CD8-positive, alpha-beta memory T cell (primary cell): ENCODE measurements at regions not wholly inside any gene's neighbourhood (a gene's known extent, or its start where the extent isn't known, plus 50 kb on each side); places are given as distances from the start of the nearest gene placed in this dataset.
"Not testable (repeated sequence)": the region's sequence is repeated elsewhere in the genome, so short reads cannot be mapped to it uniquely, and the experiment has no call there.

ENCODE experiments used
- CTCF ChIA-PET: fragments of 350-600 bp; sonication (Branson Sonifier 250); formaldehyde crosslinking; loops from one replicate; lab custom pipeline; 2021; ENCODE audit warnings: antibody characterized with exemption; lab: Charles Lee
- POLR2A ChIA-PET: fragments of 350-600 bp; sonication (Branson Sonifier 250); formaldehyde crosslinking; loops from one replicate; lab custom pipeline; 2021; ENCODE audit warnings: antibody characterized with exemption; lab: Charles Lee
- DNase-seq, 5 donors: peaks; one replicate each; pipeline versions ENCODE4 v3.0.0 to v3.0.0-alpha.2; 2020 to 2022; ENCODE audit warnings: mixed read lengths in 1 of 5
- H3K27ac ChIP-seq: one replicate; pipeline ENCODE4 v1.7.0; 2013; ENCODE audit warnings: low read depth, mild to moderate bottlenecking, low read length, moderate library complexity
- H3K27me3 ChIP-seq: 2 replicates; pipeline ENCODE4 v1.7.0; 2013; ENCODE audit warnings: low read length, mild to moderate bottlenecking; ENCODE audit not compliant: insufficient read depth, poor library complexity, severe bottlenecking
- H3K36me3 ChIP-seq: 2 replicates; pipeline ENCODE4 v1.7.0; 2013; ENCODE audit warnings: mild to moderate bottlenecking, low read length, moderate library complexity; ENCODE audit not compliant: insufficient read depth
- H3K4me1 ChIP-seq: 2 replicates; pipeline ENCODE4 v1.7.0; 2013; ENCODE audit warnings: mild to moderate bottlenecking, low read length, moderate library complexity; ENCODE audit not compliant: insufficient read depth
- H3K4me3 ChIP-seq: 2 replicates; pipeline ENCODE4 v1.7.0; 2013; ENCODE audit warnings: mild to moderate bottlenecking, low read length
- H3K9me3 ChIP-seq: 2 replicates; pipeline ENCODE4 v1.7.0; 2013; ENCODE audit warnings: mild to moderate bottlenecking, low read length
- H3K27ac Mint-ChIP-seq, 8 donors: one replicate each; pipeline ENCODE4 v1.8.0; 2020 to 2021; ENCODE audit warnings: mixed read lengths in 8 of 8, mild to moderate bottlenecking in 6 of 8, inconsistent platforms in 3 of 8, moderate library complexity in 3 of 8
- H3K27me3 Mint-ChIP-seq, 2 donors: one replicate each; pipeline ENCODE4 v1.8.0; 2020 to 2021; ENCODE audit warnings: mixed read lengths in 2 of 2, mild to moderate bottlenecking in 1 of 2, moderate library complexity in 1 of 2
- H3K36me3 Mint-ChIP-seq, 3 donors: one replicate each; pipeline ENCODE4 v1.8.0; 2020 to 2021; ENCODE audit warnings: mixed read lengths in 3 of 3, inconsistent platforms in 1 of 3, mild to moderate bottlenecking in 1 of 3
- H3K4me1 Mint-ChIP-seq, 3 donors: one replicate each; pipeline ENCODE4 v1.8.0; 2020 to 2021; ENCODE audit warnings: mixed read lengths in 3 of 3, inconsistent platforms in 1 of 3, mild to moderate bottlenecking in 1 of 3
- H3K4me3 Mint-ChIP-seq, 7 donors: one replicate each; pipeline ENCODE4 v1.8.0; 2020 to 2021; ENCODE audit warnings: mixed read lengths in 7 of 7, mild to moderate bottlenecking in 6 of 7, moderate library complexity in 4 of 7, inconsistent platforms in 2 of 7
- H3K9me3 Mint-ChIP-seq, 5 donors: one replicate each; pipeline ENCODE4 v1.8.0; 2020 to 2022; ENCODE audit warnings: mixed read lengths in 5 of 5, mild to moderate bottlenecking in 3 of 5, moderate library complexity in 2 of 5, inconsistent platforms in 1 of 5

GRCh38 chr1:65640046-65640445, 152.6 kb upstream of the PDE4B start:
- H3K36me3 ChIP-seq = no peaks in the 10 kb centered on the region
- no peak for DNase-seq
- no peak overlapping the region for H3K27ac ChIP-seq
- Mint-ChIP-seq H3K36me3 (no peaks in the 10 kb centered on the region), H3K4me1 (no peaks in the 10 kb centered on the region), H3K4me3 (no peak overlapping the region), H3K27me3 (peaks cover 3 to 23% of the 10 kb centered on the region in 2 donors), H3K27ac (no peak overlapping the region), H3K9me3 (peaks cover 0 to 3% (median 0%) of the 10 kb centered on the region in 5 donors)
- H3K4me1 ChIP-seq = no peaks in the 10 kb centered on the region
- no peaks in the 10 kb centered on the region for H3K9me3 ChIP-seq
- no peak overlapping the region for H3K4me3 ChIP-seq
- POLR2A ChIA-PET = no interaction called here
- no peaks in the 10 kb centered on the region for H3K27me3 ChIP-seq
- CTCF ChIA-PET = no interaction called here

- H3K9me3 ChIP-seq, CTCF ChIA-PET, H3K4me1 ChIP-seq, H3K36me3 Mint-ChIP-seq, H3K27me3 ChIP-seq, H3K4me3 ChIP-seq, H3K27ac ChIP-seq, POLR2A ChIA-PET, H3K4me1 Mint-ChIP-seq, DNase-seq, H3K4me3 Mint-ChIP-seq, H3K36me3 ChIP-seq: not testable (repeated sequence)
- Mint-ChIP-seq H3K27me3 (peaks cover 11 to 35% of the 10 kb centered on the region in 2 donors), H3K9me3 (peaks cover 0 to 15% (median 8%) of the 10 kb centered on the region in 5 donors), H3K27ac (peak overlapping the region in 1 of 8 donors; percentile 59)
Measured at GRCh38 chr1:65649185-65649584, 143.5 kb upstream of the PDE4B start.

GRCh38 chr1:65650682-65651081, 142.0 kb upstream of the PDE4B start:
- no peaks in the 10 kb centered on the region for H3K36me3 ChIP-seq
- POLR2A ChIA-PET = no interaction called here
- DNase-seq = no peak

GRCh38 chr1:65654526-65654925, 138.2 kb upstream of the PDE4B start:
- H3K36me3 Mint-ChIP-seq, H3K27me3 ChIP-seq, H3K27ac Mint-ChIP-seq, H3K9me3 Mint-ChIP-seq, CTCF ChIA-PET, H3K4me3 ChIP-seq, H3K4me3 Mint-ChIP-seq, H3K27ac ChIP-seq, H3K4me1 ChIP-seq, H3K4me1 Mint-ChIP-seq, DNase-seq, H3K9me3 ChIP-seq, POLR2A ChIA-PET, H3K36me3 ChIP-seq: not testable (repeated sequence)
- peaks cover 9 to 28% of the 10 kb centered on the region in 2 donors for H3K27me3 Mint-ChIP-seq

More at GRCh38 chr1:65650682-65651081, 142.0 kb upstream of the PDE4B start:
- Mint-ChIP-seq H3K9me3 (peaks cover 0 to 15% (median 8%) of the 10 kb centered on the region in 5 donors), H3K4me3 (no peak overlapping the region), H3K27ac (no peak overlapping the region), H3K27me3 (peaks cover 11 to 29% of the 10 kb centered on the region in 2 donors), H3K4me1 (no peaks in the 10 kb centered on the region), H3K36me3 (peaks cover 0 to 1% (median 0%) of the 10 kb centered on the region in 3 donors)
- Histone ChIP-seq H3K9me3 (no peaks in the 10 kb centered on the region), H3K4me3 (no peak overlapping the region), H3K4me1 (no peaks in the 10 kb centered on the region), H3K27me3 (no peaks in the 10 kb centered on the region), H3K27ac (no peak overlapping the region)
- CTCF ChIA-PET = no interaction called here

GRCh38 chr1:65657609-65658008, 135.1 kb upstream of the PDE4B start:
- H3K4me3 Mint-ChIP-seq, CTCF ChIA-PET, H3K36me3 Mint-ChIP-seq, POLR2A ChIA-PET, DNase-seq, H3K36me3 ChIP-seq, H3K27me3 ChIP-seq, H3K4me3 ChIP-seq, H3K9me3 ChIP-seq, H3K4me1 ChIP-seq, H3K9me3 Mint-ChIP-seq, H3K4me1 Mint-ChIP-seq, H3K27ac ChIP-seq, H3K27ac Mint-ChIP-seq: not testable (repeated sequence)
- H3K27me3 Mint-ChIP-seq = peaks cover 9 to 15% of the 10 kb centered on the region in 2 donors

GRCh38 chr1:65658122-65658521, 134.6 kb upstream of the PDE4B start:
- POLR2A ChIA-PET = no interaction called here
- no peak for DNase-seq
- no peaks in the 10 kb centered on the region for H3K36me3 ChIP-seq
- no peaks in the 10 kb centered on the region for H3K9me3 ChIP-seq
- no peaks in the 10 kb centered on the region for H3K4me1 ChIP-seq
- Mint-ChIP-seq H3K4me1 (no peaks in the 10 kb centered on the region), H3K27ac (no peak overlapping the region), H3K9me3 (peaks cover 0 to 7% (median 3%) of the 10 kb centered on the region in 5 donors), H3K4me3 (peak overlapping the region in 1 of 7 donors; percentile 3), H3K36me3 (peaks cover 0 to 1% (median 0%) of the 10 kb centered on the region in 3 donors), H3K27me3 (peaks cover 9 to 10% of the 10 kb centered on the region in 2 donors)
- no peak overlapping the region for H3K4me3 ChIP-seq
- H3K27me3 ChIP-seq = no peaks in the 10 kb centered on the region
- CTCF ChIA-PET = no interaction called here
- no peak overlapping the region for H3K27ac ChIP-seq

- no peak for DNase-seq
- Mint-ChIP-seq H3K27ac (no peak overlapping the region), H3K9me3 (peaks cover 10 to 27% (median 21%) of the 10 kb centered on the region in 5 donors), H3K4me3 (no peak overlapping the region), H3K36me3 (no peaks in the 10 kb centered on the region), H3K27me3 (peaks cover 9 to 43% of the 10 kb centered on the region in 2 donors), H3K4me1 (no peaks in the 10 kb centered on the region)
- H3K27ac ChIP-seq = no peak overlapping the region
- H3K27me3 ChIP-seq = no peaks in the 10 kb centered on the region
- ChIA-PET POLR2A (no interaction called here), CTCF (interaction anchor here (1.2 kb wide), 1 partner anchor 19 kb away, joined by 3 read pairs; no protein-coding TSS in a partner anchor)
- H3K36me3 ChIP-seq = no peaks in the 10 kb centered on the region
- no peaks in the 10 kb centered on the region for H3K4me1 ChIP-seq
- H3K4me3 ChIP-seq = no peak overlapping the region
- peaks cover 5% of the 10 kb centered on the region for H3K9me3 ChIP-seq
Measured at GRCh38 chr1:65668368-65668767, 124.3 kb upstream of the PDE4B start.

GRCh38 chr1:65670518-65670917, 122.2 kb upstream of the PDE4B start:
- no peak for DNase-seq
- Histone ChIP-seq H3K9me3 (peaks cover 5% of the 10 kb centered on the region), H3K4me1 (no peaks in the 10 kb centered on the region), H3K27me3 (no peaks in the 10 kb centered on the region), H3K36me3 (no peaks in the 10 kb centered on the region), H3K27ac (no peak overlapping the region), H3K4me3 (no peak overlapping the region)
- POLR2A ChIA-PET = no interaction called here
- Mint-ChIP-seq H3K27ac (no peak overlapping the region), H3K27me3 (peaks cover 5 to 31% of the 10 kb centered on the region in 2 donors), H3K4me3 (no peak overlapping the region), H3K9me3 (peaks cover 8 to 27% (median 16%) of the 10 kb centered on the region in 5 donors), H3K4me1 (no peaks in the 10 kb centered on the region), H3K36me3 (no peaks in the 10 kb centered on the region)
- CTCF ChIA-PET = no interaction called here
